ENCODE measurements at regions not wholly inside any gene's neighbourhood (a gene's known extent, or its start where the extent isn't known, plus 50 kb on each side); places are given as distances from the start of the nearest gene placed in this dataset.

DNA sequence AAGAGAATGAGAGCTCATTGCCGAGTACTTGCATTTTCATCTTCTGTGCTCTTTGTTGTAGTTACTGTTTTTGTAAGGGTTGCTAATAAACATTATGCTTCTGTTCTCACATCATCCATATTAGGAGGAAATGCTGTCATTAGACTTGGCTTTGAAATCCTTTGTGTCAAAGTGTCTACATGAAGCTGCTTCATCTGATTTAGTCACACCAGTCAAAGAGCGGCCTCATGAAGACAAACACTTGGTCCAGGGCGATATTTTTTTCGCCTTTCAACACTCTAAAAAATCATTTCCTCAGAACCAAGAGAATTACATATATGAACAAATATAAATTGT, 105.0 kb downstream of the SPRY2 start:
- TF ChIP-seq, protein P1, sequence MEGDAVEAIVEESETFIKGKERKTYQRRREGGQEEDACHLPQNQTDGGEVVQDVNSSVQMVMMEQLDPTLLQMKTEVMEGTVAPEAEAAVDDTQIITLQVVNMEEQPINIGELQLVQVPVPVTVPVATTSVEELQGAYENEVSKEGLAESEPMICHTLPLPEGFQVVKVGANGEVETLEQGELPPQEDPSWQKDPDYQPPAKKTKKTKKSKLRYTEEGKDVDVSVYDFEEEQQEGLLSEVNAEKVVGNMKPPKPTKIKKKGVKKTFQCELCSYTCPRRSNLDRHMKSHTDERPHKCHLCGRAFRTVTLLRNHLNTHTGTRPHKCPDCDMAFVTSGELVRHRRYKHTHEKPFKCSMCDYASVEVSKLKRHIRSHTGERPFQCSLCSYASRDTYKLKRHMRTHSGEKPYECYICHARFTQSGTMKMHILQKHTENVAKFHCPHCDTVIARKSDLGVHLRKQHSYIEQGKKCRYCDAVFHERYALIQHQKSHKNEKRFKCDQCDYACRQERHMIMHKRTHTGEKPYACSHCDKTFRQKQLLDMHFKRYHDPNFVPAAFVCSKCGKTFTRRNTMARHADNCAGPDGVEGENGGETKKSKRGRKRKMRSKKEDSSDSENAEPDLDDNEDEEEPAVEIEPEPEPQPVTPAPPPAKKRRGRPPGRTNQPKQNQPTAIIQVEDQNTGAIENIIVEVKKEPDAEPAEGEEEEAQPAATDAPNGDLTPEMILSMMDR (conservative IDR thresholded peaks at IDR 0.05), result no peak
- no peak for TF ChIP-seq ZFX (IDR thresholded peaks at IDR 0.05)
